Suprapubic skin (tissue), 3 donors: ENCODE measurements at regions not wholly inside any gene's neighbourhood (a gene's known extent, or its start where the extent isn't known, plus 50 kb on each side); places are given as distances from the start of the nearest gene placed in this dataset.

ENCODE experiments used
- POLR2AphosphoS5 ChIP-seq, 3 donors: sonication (generic); formaldehyde crosslinking; IDR thresholded peaks; one replicate each; pipeline ENCODE4 v1.6.1; 2017; ENCODE audit warnings: antibody characterized with exemption in 3 of 3
- TF ChIP-seq, protein P1 (sequence below), 2 donors: fragments of 200-600 bp in 1 of 2; fragments of 450-650 bp in 1 of 2; sonication (generic) in 1 of 2; IDR thresholded peaks; one replicate each; pipeline ENCODE4 v1.5.1; 2016 to 2019; ENCODE audit warnings: antibody characterized with exemption in 2 of 2, mild to moderate bottlenecking in 1 of 2, moderate library complexity in 1 of 2

GRCh38 chr13:68481130-68481529 lies 1251.0 kb upstream of the PCDH9 start:
- TF ChIP-seq, protein P1, sequence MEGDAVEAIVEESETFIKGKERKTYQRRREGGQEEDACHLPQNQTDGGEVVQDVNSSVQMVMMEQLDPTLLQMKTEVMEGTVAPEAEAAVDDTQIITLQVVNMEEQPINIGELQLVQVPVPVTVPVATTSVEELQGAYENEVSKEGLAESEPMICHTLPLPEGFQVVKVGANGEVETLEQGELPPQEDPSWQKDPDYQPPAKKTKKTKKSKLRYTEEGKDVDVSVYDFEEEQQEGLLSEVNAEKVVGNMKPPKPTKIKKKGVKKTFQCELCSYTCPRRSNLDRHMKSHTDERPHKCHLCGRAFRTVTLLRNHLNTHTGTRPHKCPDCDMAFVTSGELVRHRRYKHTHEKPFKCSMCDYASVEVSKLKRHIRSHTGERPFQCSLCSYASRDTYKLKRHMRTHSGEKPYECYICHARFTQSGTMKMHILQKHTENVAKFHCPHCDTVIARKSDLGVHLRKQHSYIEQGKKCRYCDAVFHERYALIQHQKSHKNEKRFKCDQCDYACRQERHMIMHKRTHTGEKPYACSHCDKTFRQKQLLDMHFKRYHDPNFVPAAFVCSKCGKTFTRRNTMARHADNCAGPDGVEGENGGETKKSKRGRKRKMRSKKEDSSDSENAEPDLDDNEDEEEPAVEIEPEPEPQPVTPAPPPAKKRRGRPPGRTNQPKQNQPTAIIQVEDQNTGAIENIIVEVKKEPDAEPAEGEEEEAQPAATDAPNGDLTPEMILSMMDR (IDR thresholded peaks at IDR 0.05), result no peak
- no peak for TF ChIP-seq POLR2AphosphoS5 (IDR thresholded peaks at IDR 0.05)
